ENCODE measurements at regions not wholly inside any gene's neighbourhood (a gene's known extent, or its start where the extent isn't known, plus 50 kb on each side); places are given as distances from the start of the nearest gene placed in this dataset.

GRCh38 chr2:57576983-57577382 lies 469.6 kb upstream of the VRK2 start:
- H2AFZ ChIP-seq (ENCODE audit: low read depth), result no peak overlapping the region
- ChIA-PET CTCF (no interaction called here), POLR2A (no interaction called here)
- H3K36me3 ChIP-seq (replicated peaks in 1 of 2; ENCODE audit: control insufficient read depth in 1 of 2, insufficient read depth in 2 of 2, low read length in 1 of 2), result no peaks in the 10 kb centered on the region
- no peaks in the 10 kb centered on the region for H3K9me2 ChIP-seq
- no peak overlapping the region for H3K4me3 ChIP-seq (ENCODE audit: low read depth in 2 of 2, low read length in 1 of 2)
- no peaks in the 10 kb centered on the region for H3K9me3 ChIP-seq
- no peak for DNase-seq
- no peaks in the 10 kb centered on the region for H3K79me2 ChIP-seq (ENCODE audit: insufficient read depth)
- H3K4me2 ChIP-seq, result no peak overlapping the region
- 61% methylated on average over 1 of the region's 1 CpG for WGBS (ENCODE audit: low lambda C conversion rate)
- H3F3A ChIP-seq (replicated peaks; ENCODE audit: insufficient read depth), result no peaks in the 10 kb centered on the region
- H3K27me3 ChIP-seq (ENCODE audit: insufficient read depth), result no peaks in the 10 kb centered on the region
- no peak overlapping the region for H3K9ac ChIP-seq
- H4K20me1 ChIP-seq (ENCODE audit: insufficient read depth), result no peaks in the 10 kb centered on the region
- no peaks in the 10 kb centered on the region for H3K4me1 ChIP-seq (ENCODE audit: control insufficient read depth in 1 of 2, insufficient read depth in 2 of 2, low read depth in 1 of 2, low read length in 1 of 2)
- H3K27ac ChIP-seq (ENCODE audit: low read depth in 2 of 2, low read length in 1 of 2), result no peak overlapping the region
- TF ChIP-seq MXI1 (IDR thresholded peaks at IDR 0.05; ENCODE audit: low read depth, low read length), result no peak
- TF ChIP-seq TAF1 (IDR thresholded peaks at IDR 0.05; ENCODE audit: borderline replicate concordance, low read depth, low read length), result no peak
- no peak for TF ChIP-seq TCF12 (IDR thresholded peaks at IDR 0.05)
- TF ChIP-seq GATA2 (CRISPR knock-in tag; IDR thresholded peaks at IDR 0.05), result no peak
- TF ChIP-seq SIN3A (IDR thresholded peaks at IDR 0.05; ENCODE audit: borderline replicate concordance, low read depth, low read length), result no peak
- no peak for TF ChIP-seq JUND (IDR thresholded peaks at IDR 0.05)
- TF ChIP-seq FOXJ3 (CRISPR knock-in tag; IDR thresholded peaks at IDR 0.05), result no peak
- TF ChIP-seq EZH2phosphoT487 (IDR thresholded peaks at IDR 0.05; ENCODE audit: borderline replicate concordance, low read depth), result no peak
- TF ChIP-seq TEAD4 (IDR thresholded peaks at IDR 0.05; ENCODE audit: borderline replicate concordance, insufficient read depth), result no peak
- TF ChIP-seq RCOR1 (IDR thresholded peaks at IDR 0.05; ENCODE audit: low read length), result no peak
- TF ChIP-seq RFX5 (IDR thresholded peaks at IDR 0.05; ENCODE audit: low read length), result no peak
- TF ChIP-seq USF1 (IDR thresholded peaks at IDR 0.05; ENCODE audit: borderline replicate concordance, low read depth), result no peak
- TF ChIP-seq SMC3 (IDR thresholded peaks at IDR 0.05; ENCODE audit: low read depth, low read length), result no peak
- TF ChIP-seq, protein P1, sequence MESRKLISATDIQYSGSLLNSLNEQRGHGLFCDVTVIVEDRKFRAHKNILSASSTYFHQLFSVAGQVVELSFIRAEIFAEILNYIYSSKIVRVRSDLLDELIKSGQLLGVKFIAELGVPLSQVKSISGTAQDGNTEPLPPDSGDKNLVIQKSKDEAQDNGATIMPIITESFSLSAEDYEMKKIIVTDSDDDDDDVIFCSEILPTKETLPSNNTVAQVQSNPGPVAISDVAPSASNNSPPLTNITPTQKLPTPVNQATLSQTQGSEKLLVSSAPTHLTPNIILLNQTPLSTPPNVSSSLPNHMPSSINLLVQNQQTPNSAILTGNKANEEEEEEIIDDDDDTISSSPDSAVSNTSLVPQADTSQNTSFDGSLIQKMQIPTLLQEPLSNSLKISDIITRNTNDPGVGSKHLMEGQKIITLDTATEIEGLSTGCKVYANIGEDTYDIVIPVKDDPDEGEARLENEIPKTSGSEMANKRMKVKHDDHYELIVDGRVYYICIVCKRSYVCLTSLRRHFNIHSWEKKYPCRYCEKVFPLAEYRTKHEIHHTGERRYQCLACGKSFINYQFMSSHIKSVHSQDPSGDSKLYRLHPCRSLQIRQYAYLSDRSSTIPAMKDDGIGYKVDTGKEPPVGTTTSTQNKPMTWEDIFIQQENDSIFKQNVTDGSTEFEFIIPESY (IDR thresholded peaks at IDR 0.05; ENCODE audit: borderline replicate concordance, low read depth), result no peak
- TF ChIP-seq NFIC (IDR thresholded peaks at IDR 0.05; ENCODE audit: borderline replicate concordance), result no peak

DNA sequence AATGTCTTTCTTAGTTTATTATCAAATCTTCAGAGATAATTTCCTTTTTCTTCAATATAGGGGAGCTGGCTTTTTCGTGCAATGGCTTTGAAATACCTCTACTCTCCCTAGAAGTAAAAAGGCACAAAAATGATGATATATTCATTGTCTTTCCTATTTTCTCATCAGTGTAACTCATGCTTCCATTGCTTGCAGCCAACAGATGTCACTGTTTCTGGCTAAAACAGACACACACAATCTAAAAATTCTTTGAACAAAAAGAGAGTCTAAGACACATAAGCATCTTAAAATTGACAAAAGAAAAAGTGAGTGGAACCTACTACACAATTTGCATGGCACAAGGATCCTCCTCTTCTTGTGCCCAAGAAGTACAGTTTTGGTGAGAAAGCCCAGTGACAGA lies 448.7 kb upstream of the VRK2 start:
- CTCF ChIA-PET, result no interaction called here
- WGBS (ENCODE audit: low lambda C conversion rate), result 8% methylated on average over 1 of the region's 1 CpG
- no peak for TF ChIP-seq REST (IDR thresholded peaks at IDR 0.05; ENCODE audit: low read depth, low read length)
- TF ChIP-seq, protein P2, sequence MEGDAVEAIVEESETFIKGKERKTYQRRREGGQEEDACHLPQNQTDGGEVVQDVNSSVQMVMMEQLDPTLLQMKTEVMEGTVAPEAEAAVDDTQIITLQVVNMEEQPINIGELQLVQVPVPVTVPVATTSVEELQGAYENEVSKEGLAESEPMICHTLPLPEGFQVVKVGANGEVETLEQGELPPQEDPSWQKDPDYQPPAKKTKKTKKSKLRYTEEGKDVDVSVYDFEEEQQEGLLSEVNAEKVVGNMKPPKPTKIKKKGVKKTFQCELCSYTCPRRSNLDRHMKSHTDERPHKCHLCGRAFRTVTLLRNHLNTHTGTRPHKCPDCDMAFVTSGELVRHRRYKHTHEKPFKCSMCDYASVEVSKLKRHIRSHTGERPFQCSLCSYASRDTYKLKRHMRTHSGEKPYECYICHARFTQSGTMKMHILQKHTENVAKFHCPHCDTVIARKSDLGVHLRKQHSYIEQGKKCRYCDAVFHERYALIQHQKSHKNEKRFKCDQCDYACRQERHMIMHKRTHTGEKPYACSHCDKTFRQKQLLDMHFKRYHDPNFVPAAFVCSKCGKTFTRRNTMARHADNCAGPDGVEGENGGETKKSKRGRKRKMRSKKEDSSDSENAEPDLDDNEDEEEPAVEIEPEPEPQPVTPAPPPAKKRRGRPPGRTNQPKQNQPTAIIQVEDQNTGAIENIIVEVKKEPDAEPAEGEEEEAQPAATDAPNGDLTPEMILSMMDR (IDR thresholded peaks at IDR 0.05), result 0 out of 2 replicates have a peak, but pooled peaks have one; percentile 6
- H3K79me2 ChIP-seq (ENCODE audit: insufficient read depth), result no peaks in the 10 kb centered on the region
- no peaks in the 10 kb centered on the region for H3F3A ChIP-seq (replicated peaks; ENCODE audit: insufficient read depth)
- no peaks in the 10 kb centered on the region for H3K9me2 ChIP-seq
- H3K9ac ChIP-seq, result no peak overlapping the region
- no peak overlapping the region for H2AFZ ChIP-seq (ENCODE audit: low read depth)
- H3K4me1 ChIP-seq (ENCODE audit: control insufficient read depth in 1 of 2, insufficient read depth in 2 of 2, low read depth in 1 of 2, low read length in 1 of 2), result peaks cover 0 to 5% of the 10 kb centered on the region in 2 experiments; a peak in 2 of 4 replicates
- no peaks in the 10 kb centered on the region for H3K27me3 ChIP-seq (ENCODE audit: insufficient read depth)
- no peak overlapping the region for H3K4me3 ChIP-seq (ENCODE audit: low read depth in 2 of 2, low read length in 1 of 2)
- H4K20me1 ChIP-seq (ENCODE audit: insufficient read depth), result no peaks in the 10 kb centered on the region
- no peak overlapping the region for H3K4me2 ChIP-seq
- no peaks in the 10 kb centered on the region for H3K9me3 ChIP-seq
- POLR2A ChIA-PET, result no interaction called here
- no peak for DNase-seq
- no peaks in the 10 kb centered on the region for H3K36me3 ChIP-seq (replicated peaks in 1 of 2; ENCODE audit: control insufficient read depth in 1 of 2, insufficient read depth in 2 of 2, low read length in 1 of 2)
- no peak overlapping the region for H3K27ac ChIP-seq (ENCODE audit: low read depth in 2 of 2, low read length in 1 of 2)
